SK-N-SH treated with all-trans-retinoic acid at 6 μM for 48 hours (cell line): ENCODE measurements at regions not wholly inside any gene's neighbourhood (a gene's known extent, or its start where the extent isn't known, plus 50 kb on each side); places are given as distances from the start of the nearest gene placed in this dataset.

Source experiments
- ATAC-seq: fragments of 200-7000 bp; cut with Tn5 transposase; 3 replicates; pipeline ENCODE4 v1.9.1; 2020; ENCODE audit warnings: mild to moderate bottlenecking, moderate library complexity
- ARNTL ChIP-seq: fragments of 450-650 bp; formaldehyde crosslinking; IDR thresholded peaks from 2 replicates; pipeline ENCODE4 v1.5.0; 2020; ENCODE audit warnings: low read depth, mild to moderate bottlenecking, moderate library complexity, borderline replicate concordance
- BACH2 ChIP-seq: fragments of 250-450 bp; sonication (Bioruptor Pico); IDR thresholded peaks from 2 replicates; pipeline ENCODE4 v1.9.0; 2021; ENCODE audit warnings: mild to moderate bottlenecking, borderline replicate concordance
- CSDC2 ChIP-seq: fragments of 250-450 bp; sonication (Bioruptor Pico); IDR thresholded peaks from 2 replicates; pipeline ENCODE4 v1.5.0; 2020; ENCODE audit warnings: mild to moderate bottlenecking, moderate library complexity
- ESRRG ChIP-seq: fragments of 250-450 bp; sonication (Bioruptor Pico); IDR thresholded peaks from 2 replicates; pipeline ENCODE4 v1.6.1; 2021; ENCODE audit warnings: mild to moderate bottlenecking
- ISL1 ChIP-seq: fragments of 250-450 bp; sonication (Bioruptor Pico); IDR thresholded peaks from 2 replicates; pipeline ENCODE4 v2.1.2; 2022; ENCODE audit warnings: mild to moderate bottlenecking, moderate library complexity
- OSR1 ChIP-seq: fragments of 250-450 bp; sonication (Bioruptor Pico); IDR thresholded peaks from 2 replicates; pipeline ENCODE4 v1.8.0; 2022; ENCODE audit warnings: moderate library complexity, mild to moderate bottlenecking, inconsistent platforms
- PPARA ChIP-seq: fragments of 250-450 bp; sonication (Bioruptor Pico); IDR thresholded peaks from 2 replicates; pipeline ENCODE4 v1.5.0; 2020; ENCODE audit warnings: mild to moderate bottlenecking, borderline replicate concordance
- RARB ChIP-seq: fragments of 250-450 bp; sonication (Bioruptor Pico); IDR thresholded peaks from 2 replicates; pipeline ENCODE4 v1.8.0; 2021; ENCODE audit warnings: mild to moderate bottlenecking, moderate library complexity
- TOX ChIP-seq: fragments of 250-450 bp; sonication (Bioruptor Pico); IDR thresholded peaks from 2 replicates; pipeline ENCODE4 v1.8.0; 2021; ENCODE audit warnings: mild to moderate bottlenecking, moderate library complexity, borderline replicate concordance
- ZC3H10 ChIP-seq: fragments of 250-450 bp; sonication (Bioruptor Pico); IDR thresholded peaks from 2 replicates; pipeline ENCODE4 v1.5.1; 2021; ENCODE audit warnings: mild to moderate bottlenecking, moderate library complexity
- ZFP30 ChIP-seq: fragments of 450-650 bp; formaldehyde crosslinking; IDR thresholded peaks from 2 replicates; pipeline ENCODE4 v1.5.0; 2022; ENCODE audit warnings: mild to moderate bottlenecking, moderate library complexity
- ZNF565 ChIP-seq: fragments of 450-650 bp; formaldehyde crosslinking; conservative IDR thresholded peaks from 2 replicates; pipeline ENCODE4 v1.5.0; 2020; ENCODE audit warnings: low read depth, mild to moderate bottlenecking, moderate library complexity
- ZNF70 ChIP-seq: fragments of 450-650 bp; formaldehyde crosslinking; IDR thresholded peaks from 2 replicates; pipeline ENCODE4 v1.5.0; 2020; ENCODE audit warnings: mild to moderate bottlenecking, moderate library complexity
- ZNF8 ChIP-seq: fragments of 450-650 bp; formaldehyde crosslinking; IDR thresholded peaks from 2 replicates; pipeline ENCODE4 v1.5.0; 2020; ENCODE audit warnings: mild to moderate bottlenecking, moderate library complexity
- TF ChIP-seq, protein P1 (sequence below): fragments of 250-450 bp; sonication (Bioruptor Pico); IDR thresholded peaks from 2 replicates; pipeline ENCODE4 v1.5.0; 2020; ENCODE audit warnings: mild to moderate bottlenecking, moderate library complexity
- TF ChIP-seq, protein P2 (sequence below): fragments of 250-450 bp; sonication (Bioruptor Pico); IDR thresholded peaks from 2 replicates; pipeline ENCODE4 v1.8.0; 2021; ENCODE audit warnings: low read depth, mild to moderate bottlenecking, moderate library complexity, borderline replicate concordance
- TF ChIP-seq, protein P3 (sequence below): fragments of 250-450 bp; sonication (Bioruptor Pico); IDR thresholded peaks from 2 replicates; pipeline ENCODE4 v1.5.1; 2021; ENCODE audit warnings: mild to moderate bottlenecking, moderate library complexity
- TF ChIP-seq, protein P4 (sequence below): fragments of 250-450 bp; sonication (Bioruptor Pico); IDR thresholded peaks from 2 replicates; pipeline ENCODE4 v1.8.0; 2020; ENCODE audit warnings: mild to moderate bottlenecking, moderate library complexity, borderline replicate concordance
- TF ChIP-seq, protein P5 (sequence below): fragments of 250-450 bp; sonication (Bioruptor Pico); IDR thresholded peaks from 2 replicates; pipeline ENCODE4 v1.5.1; 2020; ENCODE audit warnings: low read depth, mild to moderate bottlenecking, moderate library complexity

DNA sequence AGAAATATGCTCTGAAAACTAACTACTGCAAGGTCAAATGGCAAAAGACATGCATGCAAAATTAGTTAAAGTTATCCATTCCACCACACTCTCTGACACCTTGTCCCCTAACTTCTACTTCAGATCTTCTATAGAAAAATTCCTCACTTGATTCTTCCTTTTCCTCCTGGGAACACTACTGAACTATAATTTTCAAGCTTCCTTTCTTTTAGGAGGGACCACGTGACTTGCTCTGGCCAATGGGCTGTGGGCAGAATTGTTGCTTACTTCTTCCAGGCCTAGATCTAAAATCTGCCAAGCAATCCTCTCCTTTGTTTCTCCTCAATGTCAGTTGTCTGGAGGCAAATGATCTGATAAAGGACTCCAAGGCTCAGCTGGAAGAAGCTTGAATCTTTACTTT is 441.0 kb downstream of the CDK5RAP2 start (continued):
- TF ChIP-seq, protein P1, sequence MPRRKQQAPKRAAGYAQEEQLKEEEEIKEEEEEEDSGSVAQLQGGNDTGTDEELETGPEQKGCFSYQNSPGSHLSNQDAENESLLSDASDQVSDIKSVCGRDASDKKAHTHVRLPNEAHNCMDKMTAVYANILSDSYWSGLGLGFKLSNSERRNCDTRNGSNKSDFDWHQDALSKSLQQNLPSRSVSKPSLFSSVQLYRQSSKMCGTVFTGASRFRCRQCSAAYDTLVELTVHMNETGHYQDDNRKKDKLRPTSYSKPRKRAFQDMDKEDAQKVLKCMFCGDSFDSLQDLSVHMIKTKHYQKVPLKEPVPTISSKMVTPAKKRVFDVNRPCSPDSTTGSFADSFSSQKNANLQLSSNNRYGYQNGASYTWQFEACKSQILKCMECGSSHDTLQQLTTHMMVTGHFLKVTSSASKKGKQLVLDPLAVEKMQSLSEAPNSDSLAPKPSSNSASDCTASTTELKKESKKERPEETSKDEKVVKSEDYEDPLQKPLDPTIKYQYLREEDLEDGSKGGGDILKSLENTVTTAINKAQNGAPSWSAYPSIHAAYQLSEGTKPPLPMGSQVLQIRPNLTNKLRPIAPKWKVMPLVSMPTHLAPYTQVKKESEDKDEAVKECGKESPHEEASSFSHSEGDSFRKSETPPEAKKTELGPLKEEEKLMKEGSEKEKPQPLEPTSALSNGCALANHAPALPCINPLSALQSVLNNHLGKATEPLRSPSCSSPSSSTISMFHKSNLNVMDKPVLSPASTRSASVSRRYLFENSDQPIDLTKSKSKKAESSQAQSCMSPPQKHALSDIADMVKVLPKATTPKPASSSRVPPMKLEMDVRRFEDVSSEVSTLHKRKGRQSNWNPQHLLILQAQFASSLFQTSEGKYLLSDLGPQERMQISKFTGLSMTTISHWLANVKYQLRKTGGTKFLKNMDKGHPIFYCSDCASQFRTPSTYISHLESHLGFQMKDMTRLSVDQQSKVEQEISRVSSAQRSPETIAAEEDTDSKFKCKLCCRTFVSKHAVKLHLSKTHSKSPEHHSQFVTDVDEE (CRISPR knock-in tag), result no peak
- TF ChIP-seq TOX (CRISPR knock-in tag) (no peak), ISL1 (no peak)

DNA sequence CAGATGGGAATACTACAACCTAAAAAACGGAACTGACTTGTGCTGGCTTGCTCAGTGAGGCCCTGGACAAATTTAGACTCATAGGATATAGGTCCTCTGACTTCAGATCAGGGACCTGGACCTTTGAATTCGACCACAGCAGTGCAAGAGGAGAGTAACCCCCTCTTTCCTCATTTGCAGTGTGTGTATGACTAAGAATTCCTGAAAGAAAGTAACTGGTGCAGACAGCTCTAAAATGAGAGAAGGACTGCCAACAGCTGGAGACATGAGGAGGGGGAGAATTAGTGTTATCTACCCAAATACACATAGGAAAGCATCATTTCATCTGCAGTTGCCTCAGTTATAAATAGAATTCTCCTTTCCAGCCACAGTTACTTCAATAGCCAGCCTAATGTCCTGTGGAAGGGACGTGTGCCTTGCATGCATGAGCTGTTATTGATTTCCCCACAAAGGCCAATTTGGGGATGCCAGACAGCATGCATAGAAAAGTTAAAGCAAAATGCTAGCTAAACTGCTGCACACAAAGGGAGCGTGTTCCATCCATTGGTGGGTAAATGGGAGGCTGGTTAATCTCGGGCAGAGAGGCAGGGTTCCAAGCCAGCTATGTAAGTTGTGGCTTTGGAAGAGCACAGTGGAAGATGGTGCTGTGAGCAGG is 442.7 kb downstream of the CDK5RAP2 start:
- no peak for TF ChIP-seq ESRRG (CRISPR knock-in tag)
- no peak for TF ChIP-seq ZC3H10 (CRISPR knock-in tag)
- TF ChIP-seq, protein P1 (CRISPR knock-in tag), result no peak
- no peak for TF ChIP-seq CSDC2 (CRISPR knock-in tag)
- TF ChIP-seq ZFP30 (CRISPR knock-in tag), result no peak
- TF ChIP-seq, protein P2, sequence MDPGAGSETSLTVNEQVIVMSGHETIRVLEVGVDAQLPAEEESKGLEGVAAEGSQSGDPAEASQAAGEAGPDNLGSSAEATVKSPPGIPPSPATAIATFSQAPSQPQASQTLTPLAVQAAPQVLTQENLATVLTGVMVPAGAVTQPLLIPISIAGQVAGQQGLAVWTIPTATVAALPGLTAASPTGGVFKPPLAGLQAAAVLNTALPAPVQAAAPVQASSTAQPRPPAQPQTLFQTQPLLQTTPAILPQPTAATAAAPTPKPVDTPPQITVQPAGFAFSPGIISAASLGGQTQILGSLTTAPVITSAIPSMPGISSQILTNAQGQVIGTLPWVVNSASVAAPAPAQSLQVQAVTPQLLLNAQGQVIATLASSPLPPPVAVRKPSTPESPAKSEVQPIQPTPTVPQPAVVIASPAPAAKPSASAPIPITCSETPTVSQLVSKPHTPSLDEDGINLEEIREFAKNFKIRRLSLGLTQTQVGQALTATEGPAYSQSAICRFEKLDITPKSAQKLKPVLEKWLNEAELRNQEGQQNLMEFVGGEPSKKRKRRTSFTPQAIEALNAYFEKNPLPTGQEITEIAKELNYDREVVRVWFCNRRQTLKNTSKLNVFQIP (CRISPR knock-in tag), result no peak
- TF ChIP-seq, protein P3, sequence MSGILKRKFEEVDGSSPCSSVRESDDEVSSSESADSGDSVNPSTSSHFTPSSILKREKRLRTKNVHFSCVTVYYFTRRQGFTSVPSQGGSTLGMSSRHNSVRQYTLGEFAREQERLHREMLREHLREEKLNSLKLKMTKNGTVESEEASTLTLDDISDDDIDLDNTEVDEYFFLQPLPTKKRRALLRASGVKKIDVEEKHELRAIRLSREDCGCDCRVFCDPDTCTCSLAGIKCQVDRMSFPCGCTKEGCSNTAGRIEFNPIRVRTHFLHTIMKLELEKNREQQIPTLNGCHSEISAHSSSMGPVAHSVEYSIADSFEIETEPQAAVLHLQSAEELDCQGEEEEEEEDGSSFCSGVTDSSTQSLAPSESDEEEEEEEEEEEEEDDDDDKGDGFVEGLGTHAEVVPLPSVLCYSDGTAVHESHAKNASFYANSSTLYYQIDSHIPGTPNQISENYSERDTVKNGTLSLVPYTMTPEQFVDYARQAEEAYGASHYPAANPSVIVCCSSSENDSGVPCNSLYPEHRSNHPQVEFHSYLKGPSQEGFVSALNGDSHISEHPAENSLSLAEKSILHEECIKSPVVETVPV (CRISPR knock-in tag), result no peak
- no peak for ATAC-seq

DNA sequence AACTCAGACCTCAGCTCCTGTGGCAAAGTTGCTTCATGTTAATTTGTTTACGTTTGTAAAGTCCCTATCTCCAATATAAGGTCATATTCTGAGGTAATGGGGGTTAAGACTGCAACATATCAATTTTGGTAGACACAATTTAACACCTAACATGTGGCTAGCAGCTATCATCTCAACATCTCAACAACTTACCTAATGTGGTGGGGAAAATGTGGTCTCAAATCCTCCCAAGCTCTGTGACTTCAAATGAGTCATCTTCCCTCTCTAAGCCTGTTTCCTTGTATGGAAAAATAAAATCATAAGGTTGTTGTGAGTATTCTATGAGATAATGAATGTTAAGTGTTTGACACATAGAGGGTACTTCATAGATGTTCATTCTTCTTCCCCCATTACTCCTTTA is 443.3 kb downstream of the CDK5RAP2 start:
- ATAC-seq, result no peak
- TF ChIP-seq TOX (CRISPR knock-in tag) (no peak), PPARA (no peak), RARB (CRISPR knock-in tag) (no peak), ZC3H10 (CRISPR knock-in tag) (no peak), ZNF8 (CRISPR knock-in tag) (no peak), OSR1 (CRISPR knock-in tag) (no peak), ZNF70 (no peak), CSDC2 (CRISPR knock-in tag) (no peak), BACH2 (CRISPR knock-in tag) (no peak), ZNF565 (no peak), ISL1 (no peak), ZFP30 (CRISPR knock-in tag) (no peak), ESRRG (CRISPR knock-in tag) (no peak), ARNTL (no peak)
- TF ChIP-seq, protein P1 (CRISPR knock-in tag), result no peak
- TF ChIP-seq, protein P3 (CRISPR knock-in tag), result no peak
- TF ChIP-seq, protein P4, sequence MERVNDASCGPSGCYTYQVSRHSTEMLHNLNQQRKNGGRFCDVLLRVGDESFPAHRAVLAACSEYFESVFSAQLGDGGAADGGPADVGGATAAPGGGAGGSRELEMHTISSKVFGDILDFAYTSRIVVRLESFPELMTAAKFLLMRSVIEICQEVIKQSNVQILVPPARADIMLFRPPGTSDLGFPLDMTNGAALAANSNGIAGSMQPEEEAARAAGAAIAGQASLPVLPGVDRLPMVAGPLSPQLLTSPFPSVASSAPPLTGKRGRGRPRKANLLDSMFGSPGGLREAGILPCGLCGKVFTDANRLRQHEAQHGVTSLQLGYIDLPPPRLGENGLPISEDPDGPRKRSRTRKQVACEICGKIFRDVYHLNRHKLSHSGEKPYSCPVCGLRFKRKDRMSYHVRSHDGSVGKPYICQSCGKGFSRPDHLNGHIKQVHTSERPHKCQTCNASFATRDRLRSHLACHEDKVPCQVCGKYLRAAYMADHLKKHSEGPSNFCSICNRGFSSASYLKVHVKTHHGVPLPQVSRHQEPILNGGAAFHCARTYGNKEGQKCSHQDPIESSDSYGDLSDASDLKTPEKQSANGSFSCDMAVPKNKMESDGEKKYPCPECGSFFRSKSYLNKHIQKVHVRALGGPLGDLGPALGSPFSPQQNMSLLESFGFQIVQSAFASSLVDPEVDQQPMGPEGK, result no peak
- TF ChIP-seq, protein P5, sequence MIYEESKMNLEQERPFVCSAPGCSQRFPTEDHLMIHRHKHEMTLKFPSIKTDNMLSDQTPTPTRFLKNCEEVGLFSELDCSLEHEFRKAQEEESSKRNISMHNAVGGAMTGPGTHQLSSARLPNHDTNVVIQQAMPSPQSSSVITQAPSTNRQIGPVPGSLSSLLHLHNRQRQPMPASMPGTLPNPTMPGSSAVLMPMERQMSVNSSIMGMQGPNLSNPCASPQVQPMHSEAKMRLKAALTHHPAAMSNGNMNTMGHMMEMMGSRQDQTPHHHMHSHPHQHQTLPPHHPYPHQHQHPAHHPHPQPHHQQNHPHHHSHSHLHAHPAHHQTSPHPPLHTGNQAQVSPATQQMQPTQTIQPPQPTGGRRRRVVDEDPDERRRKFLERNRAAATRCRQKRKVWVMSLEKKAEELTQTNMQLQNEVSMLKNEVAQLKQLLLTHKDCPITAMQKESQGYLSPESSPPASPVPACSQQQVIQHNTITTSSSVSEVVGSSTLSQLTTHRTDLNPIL (CRISPR knock-in tag), result no peak
